ENCODE measurements at regions not wholly inside any gene's neighbourhood (a gene's known extent, or its start where the extent isn't known, plus 50 kb on each side); places are given as distances from the start of the nearest gene placed in this dataset.

GRCh38 chr5:110086658-110087388 is 397.1 kb downstream of the MAN2A1 start:
- POLR2A ChIA-PET = no interaction called here
- no peak for DNase-seq (ENCODE audit: extremely low spot score)

GRCh38 chr5:110087829-110088228 is 398.1 kb downstream of the MAN2A1 start:
- ChIA-PET POLR2A (no interaction called here), CTCF (no interaction called here)
- DNase-seq (ENCODE audit: extremely low spot score) = no peak
- TF ChIP-seq HDGF (IDR thresholded peaks at IDR 0.05; ENCODE audit: borderline replicate concordance) (no peak), FOXM1 (IDR thresholded peaks at IDR 0.05; ENCODE audit: borderline replicate concordance) (no peak), BHLHE40 (IDR thresholded peaks at IDR 0.05; ENCODE audit: borderline replicate concordance) (no peak), LEF1 (IDR thresholded peaks at IDR 0.05; ENCODE audit: borderline replicate concordance) (no peak), L3MBTL2 (conservative IDR thresholded peaks at IDR 0.05) (no peak), ELF4 (IDR thresholded peaks at IDR 0.05) (no peak), SUZ12 (IDR thresholded peaks at IDR 0.05) (no peak), FOXK2 (IDR thresholded peaks at IDR 0.05) (no peak), CTBP1 (IDR thresholded peaks at IDR 0.05; ENCODE audit: borderline replicate concordance) (no peak)

More at GRCh38 chr5:110086658-110087388, 397.1 kb downstream of the MAN2A1 start:
- CTCF ChIA-PET = no interaction called here
- TF ChIP-seq FOXM1 (IDR thresholded peaks at IDR 0.05; ENCODE audit: borderline replicate concordance) (no peak), SP1 (IDR thresholded peaks at IDR 0.05) (no peak), ZNF384 (IDR thresholded peaks at IDR 0.05) (no peak), NFRKB (IDR thresholded peaks at IDR 0.05) (no peak), FOXK2 (IDR thresholded peaks at IDR 0.05) (no peak), SUZ12 (IDR thresholded peaks at IDR 0.05) (no peak), PKNOX1 (IDR thresholded peaks at IDR 0.05) (no peak), HDGF (IDR thresholded peaks at IDR 0.05; ENCODE audit: borderline replicate concordance) (no peak), L3MBTL2 (conservative IDR thresholded peaks at IDR 0.05) (no peak), TARDBP (IDR thresholded peaks at IDR 0.05) (no peak), ARNT (IDR thresholded peaks at IDR 0.05) (no peak), LEF1 (IDR thresholded peaks at IDR 0.05; ENCODE audit: borderline replicate concordance) (no peak)

GRCh38 chr5:110088676-110089436 is 399.1 kb downstream of the MAN2A1 start:
- DNase-seq (ENCODE audit: extremely low spot score) = no peak
- ChIA-PET CTCF (no interaction called here), POLR2A (no interaction called here)
- no peak for TF ChIP-seq PKNOX1 (IDR thresholded peaks at IDR 0.05)
- TF ChIP-seq BHLHE40 (IDR thresholded peaks at IDR 0.05; ENCODE audit: borderline replicate concordance) = no peak
- no peak for TF ChIP-seq NFRKB (IDR thresholded peaks at IDR 0.05)
- no peak for TF ChIP-seq L3MBTL2 (conservative IDR thresholded peaks at IDR 0.05)
- TF ChIP-seq SUZ12 (IDR thresholded peaks at IDR 0.05) = no peak
- no peak for TF ChIP-seq ZNF384 (IDR thresholded peaks at IDR 0.05)
- TF ChIP-seq HDGF (IDR thresholded peaks at IDR 0.05; ENCODE audit: borderline replicate concordance) = no peak
- TF ChIP-seq LEF1 (IDR thresholded peaks at IDR 0.05; ENCODE audit: borderline replicate concordance) = no peak
- TF ChIP-seq TARDBP (IDR thresholded peaks at IDR 0.05) = no peak
- TF ChIP-seq FOXA1 (IDR thresholded peaks at IDR 0.05) = no peak
- no peak for TF ChIP-seq ELF4 (IDR thresholded peaks at IDR 0.05)
- TF ChIP-seq FOXM1 (IDR thresholded peaks at IDR 0.05; ENCODE audit: borderline replicate concordance) = no peak
- TF ChIP-seq FOXK2 (IDR thresholded peaks at IDR 0.05) = no peak

- ChIA-PET CTCF (interaction anchor here (0.6 to 0.7 kb wide), 2 partner anchors 29 to 169 kb away, joined by 3 read pairs; no protein-coding TSS in a partner anchor), POLR2A (no interaction called here)
- TF ChIP-seq ZNF384 (IDR thresholded peaks at IDR 0.05) (no peak), FOXK2 (IDR thresholded peaks at IDR 0.05) (no peak), NFRKB (IDR thresholded peaks at IDR 0.05) (no peak), FOXM1 (IDR thresholded peaks at IDR 0.05; ENCODE audit: borderline replicate concordance) (no peak), SUZ12 (IDR thresholded peaks at IDR 0.05) (no peak), SP1 (IDR thresholded peaks at IDR 0.05) (no peak), ELF4 (IDR thresholded peaks at IDR 0.05) (no peak), ARNT (IDR thresholded peaks at IDR 0.05) (no peak), CTBP1 (IDR thresholded peaks at IDR 0.05; ENCODE audit: borderline replicate concordance) (no peak), L3MBTL2 (conservative IDR thresholded peaks at IDR 0.05) (no peak)
- no peak for DNase-seq (ENCODE audit: extremely low spot score)
These were observed 403.4 kb downstream of the MAN2A1 start for GRCh38 chr5:110092955-110093785.

GRCh38 chr5:110094109-110094508 is 404.4 kb downstream of the MAN2A1 start:
- ChIA-PET POLR2A (no interaction called here), CTCF (no interaction called here)

More at GRCh38 chr5:110094109-110094508, 404.4 kb downstream of the MAN2A1 start:
- TF ChIP-seq ELF4 (IDR thresholded peaks at IDR 0.05) = no peak
- TF ChIP-seq FOXK2 (IDR thresholded peaks at IDR 0.05) = no peak
- no peak for TF ChIP-seq PKNOX1 (IDR thresholded peaks at IDR 0.05)
- TF ChIP-seq ZNF384 (IDR thresholded peaks at IDR 0.05) = no peak
- TF ChIP-seq FOXM1 (IDR thresholded peaks at IDR 0.05; ENCODE audit: borderline replicate concordance) = no peak
- TF ChIP-seq L3MBTL2 (conservative IDR thresholded peaks at IDR 0.05) = no peak
- TF ChIP-seq FOXA1 (IDR thresholded peaks at IDR 0.05) = no peak
- no peak for TF ChIP-seq ARNT (IDR thresholded peaks at IDR 0.05)
- no peak for TF ChIP-seq NFRKB (IDR thresholded peaks at IDR 0.05)
- no peak for TF ChIP-seq SUZ12 (IDR thresholded peaks at IDR 0.05)
- TF ChIP-seq LEF1 (IDR thresholded peaks at IDR 0.05; ENCODE audit: borderline replicate concordance) = no peak
- no peak for DNase-seq (ENCODE audit: extremely low spot score)

All from HEK293T (cell line).